Mesothelial cell of epicardium (in vitro differentiated cells): ENCODE measurements at regions not wholly inside any gene's neighbourhood (a gene's known extent, or its start where the extent isn't known, plus 50 kb on each side); places are given as distances from the start of the nearest gene placed in this dataset.

Source experiments
- DNase-seq, 2 experiments: peaks; one replicate each; pipeline ENCODE4 v3.0.0; 2021; ENCODE audit warnings: low spot score in 2 of 2; ENCODE audit not compliant: unreplicated experiment in 2 of 2
- H3K27ac Mint-ChIP-seq: 2 replicates; pipeline ENCODE4 v1.8.0; 2021; ENCODE audit warnings: mixed read lengths
- H3K27me3 Mint-ChIP-seq: 2 replicates; pipeline ENCODE4 v1.8.0; 2021; ENCODE audit warnings: low read depth, mixed read lengths
- H3K36me3 Mint-ChIP-seq: 2 replicates; pipeline ENCODE4 v1.8.0; 2021; ENCODE audit warnings: mixed read lengths
- H3K4me1 Mint-ChIP-seq: 2 replicates; pipeline ENCODE4 v1.8.0; 2021; ENCODE audit warnings: mixed read lengths
- H3K4me3 Mint-ChIP-seq: 2 replicates; pipeline ENCODE4 v1.8.0; 2021; ENCODE audit warnings: mild to moderate bottlenecking, moderate library complexity, mixed read lengths
- H3K9me3 Mint-ChIP-seq: 2 replicates; pipeline ENCODE4 v1.8.0; 2021; ENCODE audit warnings: mixed read lengths
- CTCF ChIP-seq: fragments of 200-600 bp; sonication (generic); IDR thresholded peaks from one replicate; pipeline ENCODE4 v1.5.0; 2021; ENCODE audit warnings: antibody characterized with exemption; ENCODE audit not compliant: unreplicated experiment

GRCh38 chr5:34495178-34495577 is 160.9 kb upstream of the RAI14 start:
- no peak for TF ChIP-seq CTCF
- Mint-ChIP-seq H3K9me3 (peaks cover 4% of the 10 kb centered on the region), H3K27me3 (no peaks in the 10 kb centered on the region), H3K36me3 (no peaks in the 10 kb centered on the region), H3K4me1 (peaks cover 64% of the 10 kb centered on the region), H3K4me3 (no peak overlapping the region), H3K27ac (peak overlapping the region; percentile 95)
- no peak for DNase-seq

GRCh38 chr5:34496260-34496691 is 159.9 kb upstream of the RAI14 start:
- no peak for DNase-seq
- H3K4me3 Mint-ChIP-seq: no peak overlapping the region
- no peak for TF ChIP-seq CTCF
- peaks cover 4% of the 10 kb centered on the region for H3K9me3 Mint-ChIP-seq
- H3K27me3 Mint-ChIP-seq: no peaks in the 10 kb centered on the region
- peak overlapping the region; percentile 86 for H3K27ac Mint-ChIP-seq
- H3K4me1 Mint-ChIP-seq: peaks cover 60% of the 10 kb centered on the region
- no peaks in the 10 kb centered on the region for H3K36me3 Mint-ChIP-seq

GRCh38 chr5:34496701-34497469 is 159.2 kb upstream of the RAI14 start:
- H3K4me1 Mint-ChIP-seq: peaks cover 54% of the 10 kb centered on the region
- H3K27me3 Mint-ChIP-seq: no peaks in the 10 kb centered on the region
- no peaks in the 10 kb centered on the region for H3K36me3 Mint-ChIP-seq
- DNase-seq: no peak
- peak overlapping the region; percentile 86 for H3K27ac Mint-ChIP-seq
- H3K9me3 Mint-ChIP-seq: peaks cover 4% of the 10 kb centered on the region
- no peak overlapping the region for H3K4me3 Mint-ChIP-seq
- TF ChIP-seq CTCF: no peak

GRCh38 chr5:34497470-34497808 is 158.7 kb upstream of the RAI14 start:
- Mint-ChIP-seq H3K27me3 (no peaks in the 10 kb centered on the region), H3K9me3 (peaks cover 4% of the 10 kb centered on the region), H3K27ac (peak overlapping the region; percentile 86), H3K4me1 (peaks cover 57% of the 10 kb centered on the region), H3K36me3 (no peaks in the 10 kb centered on the region), H3K4me3 (no peak overlapping the region)
- no peak for DNase-seq
- TF ChIP-seq CTCF: no peak

GRCh38 chr5:34498572-34498971 is 157.6 kb upstream of the RAI14 start:
- H3K4me1 Mint-ChIP-seq: peaks cover 68% of the 10 kb centered on the region
- no peak for TF ChIP-seq CTCF
- no peak overlapping the region for H3K4me3 Mint-ChIP-seq
- H3K27ac Mint-ChIP-seq: no peak overlapping the region
- H3K27me3 Mint-ChIP-seq: no peaks in the 10 kb centered on the region
- peaks cover 4% of the 10 kb centered on the region for H3K9me3 Mint-ChIP-seq
- no peaks in the 10 kb centered on the region for H3K36me3 Mint-ChIP-seq
- DNase-seq: no peak
